HepG2 (cell line): ENCODE measurements at regions not wholly inside any gene's neighbourhood (a gene's known extent, or its start where the extent isn't known, plus 50 kb on each side); places are given as distances from the start of the nearest gene placed in this dataset.

ENCODE experiments used
- ATAC-seq: fragments of 200-7000 bp; cut with Tn5 transposase; 3 replicates; pipeline ENCODE4 v1.9.1; 2020; ENCODE audit warnings: mild to moderate bottlenecking, moderate library complexity
- BruUV-seq: library from RNA; stranded (reverse); fragments of 400-500 nt; replicated peaks from 2 replicates; lab custom pipeline; 2021; lab: Mats Ljungman, UMichigan
- CTCF ChIA-PET: fragments of 300-600 bp; formaldehyde crosslinking; extraction: SDS; loops from one replicate; lab custom pipeline; 2021; ENCODE audit warnings: low total read pairs, inconsistent platforms, low intra/inter-chr PET ratio; lab: Yijun Ruan, JAX
- POLR2A ChIA-PET: fragments of 350-600 bp; sonication (Branson Sonifier 250); formaldehyde crosslinking; loops from one replicate; lab custom pipeline; 2020; ENCODE audit warnings: antibody characterized with exemption, inconsistent platforms; lab: Yijun Ruan, JAX
- DNase-seq: peaks from one replicate; pipeline ENCODE4 v3.0.0-alpha.2; 2015; ENCODE audit warnings: low spot score
- FAIRE-seq: peaks from 3 replicates; lab custom pipeline; 2011; peaks lifted over from hg19 to GRCh38; lab: Jason Lieb, UNC
- H2AFZ ChIP-seq: one replicate; pipeline ENCODE4 v1.6.1; 2011; ENCODE audit warnings: low read length, inconsistent platforms
- H3K27ac ChIP-seq: fragments of 300-600 bp; 3 replicates; pipeline ENCODE4 v1.8.0; 2011; ENCODE audit warnings: mixed run types, mild to moderate bottlenecking, mixed read lengths, low read length, inconsistent platforms; ENCODE audit not compliant: insufficient read depth; ENCODE audit errors: extremely low read length
- H3K27me3 ChIP-seq, 2 experiments: fragments of 200-600 bp in 1 of 2; 2 replicates in 1 of 2; 3 replicates in 1 of 2; pipeline versions ENCODE4 v1.6.0 to v1.8.0; 2011; ENCODE audit warnings: low read length in 2 of 2, mild to moderate bottlenecking in 2 of 2, moderate library complexity in 2 of 2, inconsistent platforms in 1 of 2; ENCODE audit not compliant: insufficient read depth in 2 of 2, control insufficient read depth in 1 of 2
- H3K36me3 ChIP-seq, 2 experiments: fragments of 200-600 bp in 1 of 2; replicated peaks in 1 of 2; 2 replicates in 1 of 2; 3 replicates in 1 of 2; pipeline versions ENCODE4 v1.5.1 to v1.8.0; 2011; ENCODE audit warnings: low read length in 2 of 2, inconsistent platforms in 1 of 2; ENCODE audit not compliant: insufficient read depth in 2 of 2, control insufficient read depth in 1 of 2
- H3K4me1 ChIP-seq: 2 replicates; pipeline ENCODE4 v1.5.1; 2012; ENCODE audit warnings: low read length, inconsistent platforms; ENCODE audit not compliant: insufficient read depth
- H3K4me2 ChIP-seq: 2 replicates; pipeline ENCODE4 v1.6.0; 2011; ENCODE audit warnings: low read depth, low read length, inconsistent platforms
- H3K4me3 ChIP-seq, 3 experiments: fragments of 200-600 bp in 1 of 3; sonication (generic), shearing (Covaris generic) in 1 of 3; replicated peaks in 1 of 3; 2 replicates each; pipeline ENCODE4 v1.5.1; 2011 to 2016; ENCODE audit warnings: low read length in 3 of 3, inconsistent platforms in 2 of 3, low read depth in 2 of 3, mild to moderate bottlenecking in 2 of 3, control low read depth in 1 of 3, mixed read lengths in 1 of 3; ENCODE audit not compliant: insufficient read depth in 1 of 3
- H3K79me2 ChIP-seq: one replicate; pipeline ENCODE4 v1.6.1; 2011; ENCODE audit warnings: low read length, inconsistent platforms; ENCODE audit not compliant: insufficient read depth
- H3K9ac ChIP-seq: 2 replicates; pipeline ENCODE4 v1.6.0; 2011; ENCODE audit warnings: mild to moderate bottlenecking, low read depth, low read length, inconsistent platforms; ENCODE audit not compliant: insufficient read depth
- H3K9me3 ChIP-seq: 2 replicates; pipeline ENCODE4 v1.5.1; 2012; ENCODE audit warnings: mild to moderate bottlenecking, low read length
- H4K20me1 ChIP-seq: 2 replicates; pipeline ENCODE4 v1.6.0; 2011; ENCODE audit warnings: inconsistent platforms, mild to moderate bottlenecking, low read length, moderate library complexity; ENCODE audit not compliant: insufficient read depth
- ATF7 ChIP-seq, 2 experiments: fragments of 450-650 bp in 1 of 2; sonication (generic) in 1 of 2; formaldehyde crosslinking in 1 of 2; IDR thresholded peaks; 2 replicates each; pipeline versions ENCODE4 v1.4.0 to v1.6.1; 2016 to 2020; ENCODE audit warnings: antibody characterized with exemption in 1 of 2, mild to moderate bottlenecking in 1 of 2, missing genetic modification reagents in 1 of 2
- CREB1 ChIP-seq, 2 experiments: fragments of 450-650 bp in 1 of 2; IDR thresholded peaks; 2 replicates each; pipeline ENCODE4 v1.6.1; 2016 to 2017; ENCODE audit warnings: control low read depth in 1 of 2, mild to moderate bottlenecking in 1 of 2, missing compliant biosample characterization in 1 of 2, missing genetic modification characterization in 1 of 2
- WGBS: methylation state at CpG from one replicate; pipeline ENCODE4 v1.1.6; 2017; ENCODE audit warnings: low lambda C conversion rate; 5-methylcytosine and 5-hydroxymethylcytosine counted together
- in situ Hi-C: cut with HindIII; loops from 2 replicates; pipeline ENCODE4 v1.10.0; 2017; ENCODE audit warnings: low pct_unique_long_range_greater_than_20kb; ENCODE audit not compliant: extremely low pct_ligation_motif_present
- intact Hi-C: fragments of 100-400 bp; cut with micrococcal nuclease; formaldehyde crosslinking; loops from one replicate; pipeline ENCODE4 v1.10.0; 2022; ENCODE audit not compliant: unreplicated experiment
- TF ChIP-seq, protein P1 (sequence below), 2 experiments: sonication (generic) in 1 of 2; formaldehyde crosslinking in 1 of 2; IDR thresholded peaks; 2 replicates each; pipeline versions ENCODE4 v1.6.1 to v1.9.0; 2014 to 2022; ENCODE audit warnings: antibody characterized with exemption in 1 of 2, borderline replicate concordance in 1 of 2, inconsistent platforms in 1 of 2, low read depth in 1 of 2, missing genetic modification reagents in 1 of 2

GRCh38 chr5:105663671-105664070 lies 2007.1 kb downstream of the EFNA5 start:
- Histone ChIP-seq H3K4me2 (no peak overlapping the region), H3K4me3 (no peak overlapping the region), H3K9me3 (no peaks in the 10 kb centered on the region), H3K27me3 (no peaks in the 10 kb centered on the region), H3K79me2 (no peaks in the 10 kb centered on the region), H4K20me1 (no peaks in the 10 kb centered on the region), H2AFZ (no peak overlapping the region), H3K27ac (no peak overlapping the region), H3K9ac (no peak overlapping the region), H3K4me1 (no peaks in the 10 kb centered on the region), H3K36me3 (no peaks in the 10 kb centered on the region)
- FAIRE-seq (no peak), DNase-seq (no peak), ATAC-seq (no peak)
- peak; percentile 93 for TF ChIP-seq ATF7 (IDR thresholded peaks at IDR 0.05)
- no peak for TF ChIP-seq ATF7 (CRISPR knock-in tag; IDR thresholded peaks at IDR 0.05)
- TF ChIP-seq, protein P1, sequence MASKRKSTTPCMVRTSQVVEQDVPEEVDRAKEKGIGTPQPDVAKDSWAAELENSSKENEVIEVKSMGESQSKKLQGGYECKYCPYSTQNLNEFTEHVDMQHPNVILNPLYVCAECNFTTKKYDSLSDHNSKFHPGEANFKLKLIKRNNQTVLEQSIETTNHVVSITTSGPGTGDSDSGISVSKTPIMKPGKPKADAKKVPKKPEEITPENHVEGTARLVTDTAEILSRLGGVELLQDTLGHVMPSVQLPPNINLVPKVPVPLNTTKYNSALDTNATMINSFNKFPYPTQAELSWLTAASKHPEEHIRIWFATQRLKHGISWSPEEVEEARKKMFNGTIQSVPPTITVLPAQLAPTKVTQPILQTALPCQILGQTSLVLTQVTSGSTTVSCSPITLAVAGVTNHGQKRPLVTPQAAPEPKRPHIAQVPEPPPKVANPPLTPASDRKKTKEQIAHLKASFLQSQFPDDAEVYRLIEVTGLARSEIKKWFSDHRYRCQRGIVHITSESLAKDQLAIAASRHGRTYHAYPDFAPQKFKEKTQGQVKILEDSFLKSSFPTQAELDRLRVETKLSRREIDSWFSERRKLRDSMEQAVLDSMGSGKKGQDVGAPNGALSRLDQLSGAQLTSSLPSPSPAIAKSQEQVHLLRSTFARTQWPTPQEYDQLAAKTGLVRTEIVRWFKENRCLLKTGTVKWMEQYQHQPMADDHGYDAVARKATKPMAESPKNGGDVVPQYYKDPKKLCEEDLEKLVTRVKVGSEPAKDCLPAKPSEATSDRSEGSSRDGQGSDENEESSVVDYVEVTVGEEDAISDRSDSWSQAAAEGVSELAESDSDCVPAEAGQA (IDR thresholded peaks at IDR 0.05; ENCODE audit: low read depth), result no peak
- TF ChIP-seq, protein P1 (CRISPR knock-in tag; IDR thresholded peaks at IDR 0.05; ENCODE audit: borderline replicate concordance), result no peak
- TF ChIP-seq CREB1 (IDR thresholded peaks at IDR 0.05), result peak; percentile 89
- no peak for TF ChIP-seq CREB1 (CRISPR knock-in tag; IDR thresholded peaks at IDR 0.05)
- no TSS peak for BruUV-seq
- WGBS, result 11% methylated on average over 4 of the region's 4 CpGs
- in situ Hi-C loops, result no loop called here
- ChIA-PET POLR2A (no interaction called here), CTCF (no interaction called here)
- intact Hi-C loops, result no loop called here
